Astrocyte of the spinal cord (primary cell): ENCODE measurements at regions not wholly inside any gene's neighbourhood (a gene's known extent, or its start where the extent isn't known, plus 50 kb on each side); places are given as distances from the start of the nearest gene placed in this dataset.

Experiments used
- DNase-seq: peaks from one replicate; pipeline ENCODE4 v3.0.0; 2011; ENCODE audit warnings: low read depth, low spot score
- H3K4me3 ChIP-seq: 2 replicates; pipeline ENCODE4 v1.5.1; 2011; ENCODE audit warnings: low read depth, mild to moderate bottlenecking, low read length, moderate library complexity
- CTCF ChIP-seq: IDR thresholded peaks from 2 replicates; pipeline ENCODE4 v1.5.1; 2012; ENCODE audit warnings: low read depth, mild to moderate bottlenecking, low read length, inconsistent platforms
- in situ Hi-C: cut with HindIII; loops from 2 replicates; pipeline ENCODE4 v1.10.0; 2017; ENCODE audit warnings: low sequenced_read_pairs

DNA sequence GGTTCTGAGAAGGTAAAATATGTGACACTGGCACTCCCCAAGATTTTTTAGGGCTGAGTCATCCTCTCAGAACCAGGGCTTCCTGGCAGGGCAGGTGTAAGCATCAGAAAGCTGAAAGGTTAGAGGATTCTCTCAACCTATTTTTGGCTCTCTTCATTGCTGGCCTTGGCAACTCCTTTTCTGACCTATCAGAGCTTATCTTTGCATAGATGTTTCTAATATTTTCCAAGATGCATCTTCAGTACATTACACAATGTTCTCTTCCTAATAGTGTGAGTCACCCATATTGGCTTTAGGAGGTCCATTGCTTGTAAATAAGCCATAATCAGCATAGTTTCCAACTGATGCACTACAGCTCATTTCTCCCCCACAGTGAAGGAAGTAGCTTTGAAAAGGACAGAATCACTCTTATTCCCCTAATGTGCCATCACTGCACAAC is 2008.4 kb upstream of the PIK3C3 start:
- no peak for TF ChIP-seq CTCF
- H3K4me3 ChIP-seq = no peak overlapping the region
- in situ Hi-C loops = no loop called here
- DNase-seq = peak; percentile 91

GRCh38 chr18:39945076-39945475 is 2010.0 kb upstream of the PIK3C3 start:
- DNase-seq = peak; percentile 45
- no peak for TF ChIP-seq CTCF
- H3K4me3 ChIP-seq = no peak overlapping the region
- in situ Hi-C loops = no loop called here

GRCh38 chr18:39942702-39943101 is 2012.3 kb upstream of the PIK3C3 start:
- H3K4me3 ChIP-seq = no peak overlapping the region
- DNase-seq = no peak
- no peak for TF ChIP-seq CTCF
- in situ Hi-C loops = no loop called here

GRCh38 chr18:39938676-39939608 is 2016.1 kb upstream of the PIK3C3 start:
- no peak for DNase-seq
- in situ Hi-C loops = no loop called here
- TF ChIP-seq CTCF = no peak
- no peak overlapping the region for H3K4me3 ChIP-seq

- in situ Hi-C loops = no loop called here
- no peak for DNase-seq
- no peak for TF ChIP-seq CTCF
- no peak overlapping the region for H3K4me3 ChIP-seq
Observed at GRCh38 chr18:39935598-39935997, 2019.4 kb upstream of the PIK3C3 start.

GRCh38 chr18:39918847-39919246 is 2036.2 kb upstream of the PIK3C3 start:
- TF ChIP-seq CTCF = no peak
- H3K4me3 ChIP-seq = no peak overlapping the region
- no peak for DNase-seq
- in situ Hi-C loops = no loop called here
